Neural cell (in vitro differentiated cells): ENCODE measurements at regions not wholly inside any gene's neighbourhood (a gene's known extent, or its start where the extent isn't known, plus 50 kb on each side); places are given as distances from the start of the nearest gene placed in this dataset.

Source experiments
- H2AFZ ChIP-seq: fragments of 200-600, 300-800 bp; sonication (generic), shearing (Covaris generic); 2 replicates; pipeline ENCODE4 v1.6.0; 2014; ENCODE audit warnings: low read depth, mild to moderate bottlenecking, antibody characterized with exemption, low read length, moderate library complexity
- H3F3A ChIP-seq: fragments of 200-600 bp; shearing (Covaris generic); 2 replicates; pipeline ENCODE4 v1.6.1; 2016; ENCODE audit warnings: mild to moderate bottlenecking, moderate library complexity, mixed read lengths, antibody characterized with exemption, low read length; ENCODE audit not compliant: insufficient read depth, poor library complexity, severe bottlenecking
- H3K27ac ChIP-seq: fragments of 200-600, 300-800 bp; sonication (generic), shearing (Covaris generic); 2 replicates; pipeline ENCODE4 v1.5.1; 2014; ENCODE audit warnings: mild to moderate bottlenecking, low read length, moderate library complexity
- H3K27me3 ChIP-seq: fragments of 300-800, 200-600 bp; sonication (generic), shearing (Covaris generic); 2 replicates; pipeline ENCODE4 v1.6.0; 2014; ENCODE audit warnings: mild to moderate bottlenecking, low read depth, low read length, moderate library complexity; ENCODE audit not compliant: insufficient read depth
- H3K36me3 ChIP-seq: fragments of 300-800, 200-600 bp; sonication (generic), shearing (Covaris generic); 2 replicates; pipeline ENCODE4 v1.5.1; 2014; ENCODE audit warnings: mild to moderate bottlenecking, antibody characterized with exemption, low read length, moderate library complexity; ENCODE audit not compliant: insufficient read depth
- H3K4me2 ChIP-seq: fragments of 300-800, 200-600 bp; sonication (generic), shearing (Covaris generic); 2 replicates; pipeline ENCODE4 v1.6.0; 2014; ENCODE audit warnings: mild to moderate bottlenecking, low read length
- H3K4me3 ChIP-seq: fragments of 300-800, 200-600 bp; sonication (generic), shearing (Covaris generic); 2 replicates; pipeline ENCODE4 v1.5.1; 2014; ENCODE audit warnings: mild to moderate bottlenecking, low read length, moderate library complexity
- H3K79me2 ChIP-seq: fragments of 200-600 bp; shearing (Covaris generic); replicated peaks from 2 replicates; pipeline ENCODE4 v1.6.0; 2014; ENCODE audit warnings: mild to moderate bottlenecking, low read length, moderate library complexity; ENCODE audit not compliant: insufficient read depth
- H3K9ac ChIP-seq: fragments of 300-800, 200-600 bp; sonication (generic), shearing (Covaris generic); 2 replicates; pipeline ENCODE4 v1.6.1; 2016; ENCODE audit warnings: mild to moderate bottlenecking, low read length, mixed read lengths
- H3K9me2 ChIP-seq: fragments of 200-600 bp; shearing (Covaris generic); 2 replicates; pipeline ENCODE4 v1.6.1; 2016; ENCODE audit warnings: mild to moderate bottlenecking, low read length, mixed read lengths; ENCODE audit not compliant: insufficient read depth
- H3K9me3 ChIP-seq: fragments of 200-600, 300-800 bp; sonication (generic), shearing (Covaris generic); 2 replicates; pipeline ENCODE4 v1.6.1; 2016; ENCODE audit warnings: mild to moderate bottlenecking, mixed run types, low read length, moderate library complexity, mixed read lengths
- H4K20me1 ChIP-seq: fragments of 200-600 bp; shearing (Covaris generic); 2 replicates; pipeline ENCODE4 v1.6.1; 2016; ENCODE audit warnings: mild to moderate bottlenecking, mixed run types; ENCODE audit not compliant: insufficient read depth
- CTCF ChIP-seq: fragments of 450-650 bp; IDR thresholded peaks from 2 replicates; pipeline ENCODE4 v1.5.1; 2014; ENCODE audit warnings: antibody characterized with exemption, mild to moderate bottlenecking, moderate library complexity; ENCODE audit not compliant: poor library complexity, severe bottlenecking
- EP300 ChIP-seq: fragments of 450-650 bp; conservative IDR thresholded peaks from 2 replicates; pipeline ENCODE4 v1.6.1; 2014; ENCODE audit warnings: antibody characterized with exemption, mild to moderate bottlenecking, moderate library complexity; ENCODE audit not compliant: poor library complexity, severe bottlenecking
- EZH2 ChIP-seq: fragments of 200-600, 300-800 bp; shearing (Covaris generic), sonication (generic); IDR thresholded peaks from 2 replicates; pipeline ENCODE4 v1.6.1; 2014; ENCODE audit warnings: antibody characterized with exemption, low read length, borderline replicate concordance, mild to moderate bottlenecking; ENCODE audit not compliant: insufficient read depth, poor library complexity, severe bottlenecking
- MXI1 ChIP-seq: fragments of 450-650 bp; conservative IDR thresholded peaks from 2 replicates; pipeline ENCODE4 v1.6.1; 2014; ENCODE audit warnings: antibody characterized with exemption, mild to moderate bottlenecking; ENCODE audit not compliant: poor library complexity, severe bottlenecking
- POLR2AphosphoS5 ChIP-seq: IDR thresholded peaks from 2 replicates; pipeline ENCODE4 v1.6.1; 2012
- RAD21 ChIP-seq: fragments of 450-650 bp; conservative IDR thresholded peaks from 2 replicates; pipeline ENCODE4 v1.6.1; 2014; ENCODE audit warnings: antibody characterized with exemption, mild to moderate bottlenecking, moderate library complexity
- REST ChIP-seq: IDR thresholded peaks from 2 replicates; pipeline ENCODE4 v1.6.1; 2012; ENCODE audit warnings: borderline replicate concordance
- SMC3 ChIP-seq: fragments of 450-650 bp; conservative IDR thresholded peaks from 2 replicates; pipeline ENCODE4 v1.6.1; 2014; ENCODE audit warnings: antibody characterized with exemption, mild to moderate bottlenecking, moderate library complexity; ENCODE audit not compliant: poor library complexity
- TAF1 ChIP-seq: IDR thresholded peaks from 2 replicates; pipeline ENCODE4 v1.6.1; 2012; ENCODE audit warnings: low read depth

GRCh38 chr4:136495076-136495475 is 1037.2 kb downstream of the PCDH18 start:
- H3K4me3 ChIP-seq = no peak overlapping the region
- no peaks in the 10 kb centered on the region for H3K9me3 ChIP-seq
- no peaks in the 10 kb centered on the region for H3K27me3 ChIP-seq
- no peaks in the 10 kb centered on the region for H3F3A ChIP-seq
- no peak for TF ChIP-seq TAF1
- TF ChIP-seq MXI1 = no peak
- TF ChIP-seq RAD21 = no peak
- no peak for TF ChIP-seq POLR2AphosphoS5
- no peak for TF ChIP-seq SMC3
- no peak for TF ChIP-seq EZH2
- no peak for TF ChIP-seq EP300
- TF ChIP-seq CTCF = no peak
- no peaks in the 10 kb centered on the region for H3K79me2 ChIP-seq
- H2AFZ ChIP-seq = no peak overlapping the region
- H3K27ac ChIP-seq = no peak overlapping the region
- H3K36me3 ChIP-seq = no peaks in the 10 kb centered on the region
- no peaks in the 10 kb centered on the region for H3K9me2 ChIP-seq
- no peak overlapping the region for H3K4me2 ChIP-seq
- no peaks in the 10 kb centered on the region for H4K20me1 ChIP-seq
- no peak overlapping the region for H3K9ac ChIP-seq

GRCh38 chr4:136489101-136489500 is 1043.2 kb downstream of the PCDH18 start:
- no peaks in the 10 kb centered on the region for H3K27me3 ChIP-seq
- no peak overlapping the region for H3K9ac ChIP-seq
- H4K20me1 ChIP-seq = no peaks in the 10 kb centered on the region
- no peak overlapping the region for H3K4me3 ChIP-seq
- no peaks in the 10 kb centered on the region for H3K9me2 ChIP-seq
- no peak overlapping the region for H2AFZ ChIP-seq
- H3K36me3 ChIP-seq = no peaks in the 10 kb centered on the region
- no peaks in the 10 kb centered on the region for H3K9me3 ChIP-seq
- H3K4me2 ChIP-seq = no peak overlapping the region
- TF ChIP-seq MXI1 (no peak), EP300 (no peak), CTCF (no peak)
- no peak overlapping the region for H3K27ac ChIP-seq
- no peaks in the 10 kb centered on the region for H3K79me2 ChIP-seq
- no peaks in the 10 kb centered on the region for H3F3A ChIP-seq

- H2AFZ ChIP-seq = no peak overlapping the region
- H3K9me2 ChIP-seq = no peaks in the 10 kb centered on the region
- no peak overlapping the region for H3K4me2 ChIP-seq
- H3K36me3 ChIP-seq = no peaks in the 10 kb centered on the region
- no peaks in the 10 kb centered on the region for H3K27me3 ChIP-seq
- H3K9ac ChIP-seq = no peak overlapping the region
- no peak overlapping the region for H3K27ac ChIP-seq
- TF ChIP-seq EP300 (no peak), SMC3 (no peak), REST (no peak), POLR2AphosphoS5 (no peak), MXI1 (no peak), TAF1 (no peak), RAD21 (no peak), CTCF (no peak), EZH2 (no peak)
- no peaks in the 10 kb centered on the region for H3K9me3 ChIP-seq
- no peaks in the 10 kb centered on the region for H4K20me1 ChIP-seq
- H3F3A ChIP-seq = no peaks in the 10 kb centered on the region
- no peak overlapping the region for H3K4me3 ChIP-seq
- H3K79me2 ChIP-seq = no peaks in the 10 kb centered on the region
These were observed 1047.3 kb downstream of the PCDH18 start for GRCh38 chr4:136484996-136485395.
